NCI-H510A treated with DMSO at 0.1 percent for 48 hours (cell line): ENCODE measurements at regions not wholly inside any gene's neighbourhood (a gene's known extent, or its start where the extent isn't known, plus 50 kb on each side); places are given as distances from the start of the nearest gene placed in this dataset.
"Not testable (repeated sequence)": the region's sequence is repeated elsewhere in the genome, so short reads cannot be mapped to it uniquely, and the experiment has no call there.

Source experiments
- DNase-seq: peaks from one replicate; lab custom pipeline; 2025; lab: John Stamatoyannopoulos, UW

- DNase-seq: no peak
Observed at GRCh38 chr14:87430810-87431209, 562.2 kb downstream of the GALC start.

DNA sequence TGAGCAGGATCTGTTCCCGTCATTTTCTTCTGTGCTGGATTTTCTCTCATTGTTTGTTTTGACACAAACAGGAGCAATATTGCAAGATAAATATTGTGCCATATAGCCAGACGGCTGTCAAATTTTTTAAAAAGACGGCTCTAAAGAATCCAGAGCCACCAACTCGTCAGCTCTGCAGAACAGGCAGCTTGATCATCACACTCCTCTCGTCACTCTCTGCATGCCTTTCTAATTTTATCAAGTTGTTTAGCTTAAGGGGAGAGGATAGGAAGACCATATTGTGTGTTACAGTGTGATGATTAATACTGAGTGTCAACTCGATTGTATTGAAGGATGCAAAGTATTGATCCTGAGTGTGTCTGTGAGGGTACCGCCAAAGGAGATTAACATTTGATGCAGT is 562.8 kb downstream of the GALC start:
- DNase-seq: no peak

DNA sequence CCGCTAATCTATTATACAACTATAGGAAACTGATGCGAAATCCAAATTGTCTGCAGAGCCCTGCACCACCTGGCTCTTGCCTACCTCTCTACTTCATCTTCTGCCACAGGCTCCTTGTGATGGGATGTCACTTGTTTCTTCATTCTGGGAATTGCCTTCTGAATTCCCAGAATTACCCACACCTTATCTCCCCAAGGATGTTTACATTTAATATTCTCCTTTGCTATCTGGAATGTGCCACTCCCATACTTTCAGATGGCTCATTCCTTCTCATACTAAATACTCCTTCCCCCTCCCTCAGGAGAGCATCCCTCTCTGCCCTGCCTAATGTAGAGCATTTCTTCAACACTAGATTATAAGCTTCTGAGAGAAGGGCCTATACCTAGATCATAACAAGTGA is 573.1 kb downstream of the GALC start:
- DNase-seq: no peak

- DNase-seq: no peak
Observed at GRCh38 chr14:87411370-87411769, 581.6 kb downstream of the GALC start.

- no peak for DNase-seq
Observed at GRCh38 chr14:87409393-87409792, 583.6 kb downstream of the GALC start.

DNA sequence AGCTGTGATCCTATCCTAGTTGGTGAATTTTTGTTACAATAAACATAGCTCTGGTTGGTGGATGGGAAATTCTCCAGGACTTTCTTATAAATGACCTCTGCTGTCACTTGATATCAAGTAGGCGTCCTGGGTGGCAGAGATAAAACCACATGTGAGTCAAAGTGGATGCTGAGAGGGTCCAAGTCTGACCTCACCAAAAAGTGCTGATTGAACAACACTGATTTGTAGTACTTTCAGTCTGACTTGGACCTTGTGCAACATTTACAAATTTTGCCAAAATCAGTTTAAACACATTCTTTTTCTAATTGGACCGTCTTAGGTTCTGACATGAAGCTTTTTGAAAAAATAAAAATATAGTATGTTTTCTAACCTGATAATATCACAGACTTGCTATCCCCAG is 585.6 kb downstream of the GALC start:
- no peak for DNase-seq

GRCh38 chr14:87405563-87405962 is 587.4 kb downstream of the GALC start:
- DNase-seq: no peak

GRCh38 chr14:87397499-87397898 is 595.5 kb downstream of the GALC start:
- no peak for DNase-seq

DNA sequence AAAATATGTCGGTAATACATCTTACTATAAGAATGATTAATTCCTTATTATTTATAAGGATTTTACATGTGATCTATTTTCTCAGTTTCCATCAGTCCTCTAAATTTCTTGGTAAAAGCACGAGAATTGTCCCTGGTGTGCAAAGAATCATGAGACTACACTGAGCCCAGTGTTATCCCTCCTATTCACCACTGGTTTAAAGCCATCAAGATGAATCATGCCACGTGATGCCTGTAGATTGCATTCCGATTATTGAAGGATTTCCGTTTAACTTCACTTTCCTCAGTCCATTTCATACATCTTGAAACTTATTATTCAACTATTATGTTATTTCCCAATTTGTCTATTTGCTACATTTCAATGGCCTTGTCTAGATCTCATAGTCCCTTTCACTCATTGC is 601.9 kb downstream of the GALC start:
- no peak for DNase-seq

GRCh38 chr14:87388946-87389345 is 604.0 kb downstream of the GALC start:
- DNase-seq: no peak

- DNase-seq: no peak
Observed at GRCh38 chr14:87387806-87388205, 605.2 kb downstream of the GALC start.

DNA sequence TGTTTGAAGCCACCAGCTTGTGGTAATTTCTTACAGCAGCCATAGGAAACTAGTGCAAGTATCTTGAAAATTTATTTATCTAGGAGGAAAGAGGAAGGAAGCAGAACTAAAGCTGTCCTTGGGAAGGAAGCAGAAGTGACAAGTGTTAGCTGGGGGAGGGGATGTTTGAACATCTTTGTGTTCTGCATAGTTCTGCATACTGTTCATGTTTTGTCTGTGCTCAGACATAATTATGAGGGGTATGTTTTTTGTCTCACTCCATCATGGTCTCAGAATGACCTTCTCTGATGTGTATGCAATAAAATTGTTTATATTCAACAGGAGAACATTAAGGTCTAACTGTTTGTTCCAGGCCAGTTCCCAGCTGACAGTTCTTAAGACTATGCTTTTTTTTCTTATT is 606.5 kb downstream of the GALC start:
- DNase-seq: no peak

GRCh38 chr14:87380054-87380453 is 612.9 kb downstream of the GALC start:
- no peak for DNase-seq

DNA sequence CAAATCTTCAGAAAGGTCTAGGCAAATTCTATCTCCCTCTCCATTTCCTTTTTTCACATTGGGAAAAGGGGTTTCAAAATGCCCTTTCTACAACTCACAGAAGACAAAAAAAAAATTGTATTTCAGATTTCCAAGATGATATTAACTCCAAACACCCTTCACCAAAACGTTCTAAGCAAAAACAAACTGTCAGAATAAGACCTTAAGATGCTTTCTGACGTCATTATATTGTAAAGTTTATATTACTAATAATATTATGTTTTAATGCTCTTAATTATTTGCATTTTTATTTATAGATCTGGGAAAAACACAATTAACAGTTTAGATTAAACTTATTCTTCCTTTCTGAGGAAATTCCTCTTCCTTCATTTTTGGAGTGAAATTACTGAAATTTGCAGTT is 624.2 kb downstream of the GALC start:
- DNase-seq: no peak

- not testable (repeated sequence) for DNase-seq
Observed at GRCh38 chr14:87360246-87360645, 632.7 kb downstream of the GALC start.

GRCh38 chr14:87351007-87351406 is 642.0 kb downstream of the GALC start:
- no peak for DNase-seq

GRCh38 chr14:87349921-87350320 is 643.1 kb downstream of the GALC start:
- no peak for DNase-seq

- no peak for DNase-seq
Observed at GRCh38 chr14:87343652-87344051, 649.3 kb downstream of the GALC start.

DNA sequence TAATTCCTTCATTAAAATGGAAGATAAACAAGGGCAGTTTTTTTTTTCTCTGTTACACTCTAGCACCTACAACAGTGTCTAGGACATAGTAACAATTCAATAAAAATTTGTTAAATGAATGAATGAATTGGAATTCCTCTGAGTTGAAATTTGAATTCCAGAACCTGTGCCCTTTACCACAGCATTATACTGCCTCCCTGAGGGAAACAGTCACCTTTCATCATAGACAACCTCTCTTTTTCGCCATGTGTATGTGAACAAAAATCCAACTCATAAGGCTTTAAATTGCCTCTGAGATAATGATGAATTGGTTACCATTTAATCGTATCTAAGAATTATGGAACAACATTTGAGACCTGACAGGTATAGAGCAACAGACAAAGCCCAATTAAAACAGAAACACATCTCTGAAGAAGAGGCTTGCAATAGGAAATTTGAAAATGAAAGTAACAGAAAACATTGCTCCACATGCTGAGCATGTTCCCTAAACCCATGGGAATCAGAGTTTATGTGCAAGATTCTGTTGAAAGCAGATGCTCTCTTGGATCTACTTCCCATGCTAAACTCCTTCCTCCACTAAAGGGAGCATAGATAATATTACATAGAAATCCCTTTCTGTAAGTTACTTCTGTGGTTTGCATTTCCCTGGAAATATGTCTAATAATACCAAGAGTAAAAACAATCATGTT is 657.8 kb downstream of the GALC start:
- DNase-seq: no peak

DNA sequence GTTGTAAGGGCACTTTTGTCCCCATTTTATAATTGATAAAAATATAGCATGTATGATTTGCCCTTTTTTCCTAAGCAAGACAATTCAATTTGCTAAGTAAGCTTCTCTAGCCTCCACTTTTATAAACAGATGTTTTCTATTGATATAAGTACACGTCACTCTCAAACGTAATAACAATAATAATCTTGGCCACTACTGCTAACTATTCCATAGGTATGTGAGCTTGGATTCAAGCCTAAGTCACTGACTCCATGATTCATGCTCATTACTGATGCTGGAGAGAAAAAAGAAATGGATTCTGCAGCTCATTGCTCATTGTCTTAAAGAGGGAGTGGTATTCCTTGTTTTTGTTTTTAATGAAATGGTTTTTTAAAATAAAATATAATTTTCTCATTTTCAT is 661.0 kb downstream of the GALC start:
- DNase-seq: no peak

GRCh38 chr14:87325741-87326140 is 667.2 kb downstream of the GALC start:
- DNase-seq: no peak

DNA sequence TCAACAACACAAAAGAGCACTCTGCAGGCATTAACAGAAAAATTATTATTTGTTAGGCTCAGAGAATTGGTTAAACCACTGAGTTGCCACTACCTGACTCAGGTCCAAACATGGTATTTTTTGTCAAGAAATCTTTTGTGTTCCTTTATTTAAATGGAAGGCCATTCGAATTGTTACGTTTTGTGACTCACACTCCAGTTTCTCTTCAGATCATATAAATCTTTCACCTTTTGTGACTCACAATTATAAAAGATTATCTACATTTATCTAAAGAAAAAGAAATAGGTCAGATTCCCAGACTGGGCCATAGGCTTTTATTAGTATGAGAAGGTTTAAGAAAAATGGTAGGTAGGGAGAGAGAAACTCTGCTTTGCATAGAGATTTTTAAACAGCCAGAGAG is 669.8 kb downstream of the GALC start:
- no peak for DNase-seq

DNA sequence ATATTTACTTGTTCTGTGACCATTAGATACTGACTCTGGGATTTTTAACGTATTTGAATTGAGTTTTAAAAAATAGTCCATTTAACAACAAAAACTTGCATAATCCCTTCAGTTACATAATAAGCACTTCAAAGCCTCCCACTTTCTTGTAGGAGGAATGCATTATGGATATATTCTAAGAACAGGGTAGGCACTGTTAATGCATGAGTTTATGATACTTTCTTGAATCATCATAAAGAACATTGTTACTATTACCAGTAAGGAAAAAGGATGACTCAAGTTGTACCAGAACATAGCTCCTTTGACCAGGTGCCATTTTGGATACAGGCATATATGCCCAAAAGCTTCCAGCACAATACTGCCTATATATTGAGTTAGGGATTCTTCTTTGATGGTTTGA is 671.4 kb downstream of the GALC start:
- no peak for DNase-seq

- no peak for DNase-seq
Observed at GRCh38 chr14:87312894-87313205, 680.1 kb downstream of the GALC start.
